HG03045 (cell line): ENCODE measurements at regions not wholly inside any gene's neighbourhood (a gene's known extent, or its start where the extent isn't known, plus 50 kb on each side); places are given as distances from the start of the nearest gene placed in this dataset.
A peak's percentile ranks its signal among the peaks of the same experiment; 100 is the strongest.
"Not testable (repeated sequence)": the region's sequence is repeated elsewhere in the genome, so short reads cannot be mapped to it uniquely, and the experiment has no call there.

Experiments
- ATAC-seq: cut with Tn5 transposase; IDR thresholded peaks from one replicate; pipeline ENCODE4 v1.9.1; 2021; ENCODE audit warnings: mild to moderate bottlenecking, moderate library complexity; ENCODE audit not compliant: unreplicated experiment

- no peak for ATAC-seq
Observed at GRCh38 chr5:127213231-127213630, 77.4 kb upstream of the MEGF10 start.

GRCh38 chr5:127216143-127216542 is 74.5 kb upstream of the MEGF10 start:
- ATAC-seq = no peak

GRCh38 chr5:127216898-127217675 is 73.5 kb upstream of the MEGF10 start:
- ATAC-seq = no peak

GRCh38 chr5:127221936-127222335 is 68.7 kb upstream of the MEGF10 start:
- ATAC-seq = not testable (repeated sequence)

- ATAC-seq = peak; percentile 70
Observed at GRCh38 chr5:127222571-127223156, 67.9 kb upstream of the MEGF10 start.

GRCh38 chr5:127223256-127223974 is 67.2 kb upstream of the MEGF10 start:
- ATAC-seq = no peak

GRCh38 chr5:127227881-127228280 is 62.7 kb upstream of the MEGF10 start:
- no peak for ATAC-seq

- no peak for ATAC-seq
Observed at GRCh38 chr5:127228540-127229184, 61.9 kb upstream of the MEGF10 start.

- ATAC-seq = peak; percentile 89
Observed at GRCh38 chr5:127229185-127229889, 61.3 kb upstream of the MEGF10 start.

- no peak for ATAC-seq
Observed at GRCh38 chr5:127231118-127231517, 59.5 kb upstream of the MEGF10 start.

GRCh38 chr5:127233590-127233989 is 57.0 kb upstream of the MEGF10 start:
- no peak for ATAC-seq

- no peak for ATAC-seq
Observed at GRCh38 chr5:127235136-127235535, 55.5 kb upstream of the MEGF10 start.

GRCh38 chr5:127236254-127236653 is 54.3 kb upstream of the MEGF10 start:
- ATAC-seq = no peak
